PFSK-1 (cell line): ENCODE measurements at regions not wholly inside any gene's neighbourhood (a gene's known extent, or its start where the extent isn't known, plus 50 kb on each side); places are given as distances from the start of the nearest gene placed in this dataset.

Source experiments
- FOXP2 ChIP-seq: optimal IDR thresholded peaks from 2 replicates; pipeline ENCODE3; 2011; ENCODE audit warnings: borderline replicate concordance, control low read depth, inconsistent platforms; ENCODE audit not compliant: insufficient read depth; ENCODE audit errors: extremely low read length, extremely low read depth
- POLR2AphosphoS5 ChIP-seq: IDR thresholded peaks from 2 replicates; pipeline ENCODE4 v1.6.1; 2012; ENCODE audit warnings: low read depth, mild to moderate bottlenecking, control low read depth, low read length, moderate library complexity
- REST ChIP-seq, 2 experiments: IDR thresholded peaks; 2 replicates each; pipeline versions ENCODE4 v1.6.1 to v1.8.0; 2011 to 2012; ENCODE audit warnings: low read depth in 2 of 2, low read length in 2 of 2, control low read depth in 1 of 2, inconsistent platforms in 1 of 2, mild to moderate bottlenecking in 1 of 2, moderate library complexity in 1 of 2; ENCODE audit not compliant: insufficient read depth in 1 of 2
- SIN3A ChIP-seq: IDR thresholded peaks from 2 replicates; pipeline ENCODE4 v1.6.1; 2012; ENCODE audit warnings: mild to moderate bottlenecking, low read length, moderate library complexity, borderline replicate concordance; ENCODE audit not compliant: insufficient read depth
- TAF1 ChIP-seq: IDR thresholded peaks from 2 replicates; pipeline ENCODE4 v1.6.1; 2012; ENCODE audit warnings: low read length, control low read depth, borderline replicate concordance; ENCODE audit not compliant: insufficient read depth

GRCh38 chr2:45178359-45178758 lies 169.1 kb upstream of the SIX2 start:
- no peak for TF ChIP-seq SIN3A
- no peak for TF ChIP-seq POLR2AphosphoS5
- no peak for TF ChIP-seq TAF1
- no peak for TF ChIP-seq FOXP2
- TF ChIP-seq REST (IDR thresholded peaks at IDR 0.05; ENCODE audit: insufficient read depth in 1 of 2, low read depth in 2 of 2, low read length in 2 of 2): no peak

- TF ChIP-seq POLR2AphosphoS5 (no peak), TAF1 (no peak), SIN3A (no peak), REST (IDR thresholded peaks at IDR 0.05; ENCODE audit: insufficient read depth in 1 of 2, low read depth in 2 of 2, low read length in 2 of 2) (no peak), FOXP2 (no peak)
These were observed 168.6 kb upstream of the SIX2 start for GRCh38 chr2:45177870-45178269.

- TF ChIP-seq TAF1: no peak
- no peak for TF ChIP-seq POLR2AphosphoS5
- no peak for TF ChIP-seq SIN3A
- TF ChIP-seq REST (IDR thresholded peaks at IDR 0.05; ENCODE audit: insufficient read depth in 1 of 2, low read depth in 2 of 2, low read length in 2 of 2): no peak
- TF ChIP-seq FOXP2: no peak
These were observed 167.1 kb upstream of the SIX2 start for GRCh38 chr2:45176390-45176789.

- TF ChIP-seq TAF1 (no peak), POLR2AphosphoS5 (no peak), REST (IDR thresholded peaks at IDR 0.05; ENCODE audit: insufficient read depth in 1 of 2, low read depth in 2 of 2, low read length in 2 of 2) (no peak), SIN3A (no peak), FOXP2 (no peak)
These were observed 164.3 kb upstream of the SIX2 start for GRCh38 chr2:45173513-45173912.
